Stimulated activated CD4-positive, alpha-beta T cell treated with anti-CD3 and anti-CD28 coated beads, Interleukin-1b, Interleukin-23, amount 100 ng/mL, for 48 hours (primary cell): ENCODE measurements at regions not wholly inside any gene's neighbourhood (a gene's known extent, or its start where the extent isn't known, plus 50 kb on each side); places are given as distances from the start of the nearest gene placed in this dataset.
A peak's percentile ranks its signal among the peaks of the same experiment; 100 is the strongest.
"Not testable (repeated sequence)": the region's sequence is repeated elsewhere in the genome, so short reads cannot be mapped to it uniquely, and the experiment has no call there.

Experiments
- DNase-seq: peaks from one replicate; pipeline ENCODE4 v3.0.0-alpha.2; 2020

DNA sequence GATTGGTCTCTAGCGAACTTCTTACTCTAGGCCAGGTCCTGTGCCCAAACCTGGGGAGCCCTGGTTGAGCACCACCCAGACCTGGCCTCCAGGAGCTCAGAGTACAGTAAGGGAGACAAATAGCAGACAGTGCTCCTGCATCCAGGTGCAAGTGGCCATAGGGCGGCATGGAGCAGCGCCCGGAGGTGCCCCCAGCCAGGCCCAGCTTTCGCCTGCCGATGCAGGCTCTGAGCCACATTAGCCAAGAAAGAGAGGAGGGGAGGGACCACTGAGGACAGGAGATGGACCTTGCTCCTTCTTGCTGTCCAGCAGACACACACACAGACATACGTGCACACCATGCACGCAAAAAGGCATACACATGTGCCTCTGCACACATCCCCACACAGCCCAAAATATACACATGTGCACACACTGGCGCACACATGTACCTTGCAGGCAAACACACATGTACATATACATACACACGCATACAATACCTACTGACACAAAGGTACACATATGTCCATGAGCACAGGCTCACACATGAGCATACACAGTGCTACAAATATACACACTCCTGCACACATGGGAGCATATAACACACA, 68.7 kb upstream of the FGF3 start:
- DNase-seq, result no peak

- peak; percentile 52 for DNase-seq
Measured at GRCh38 chr11:69888483-69889181, 69.4 kb upstream of the FGF3 start.

DNA sequence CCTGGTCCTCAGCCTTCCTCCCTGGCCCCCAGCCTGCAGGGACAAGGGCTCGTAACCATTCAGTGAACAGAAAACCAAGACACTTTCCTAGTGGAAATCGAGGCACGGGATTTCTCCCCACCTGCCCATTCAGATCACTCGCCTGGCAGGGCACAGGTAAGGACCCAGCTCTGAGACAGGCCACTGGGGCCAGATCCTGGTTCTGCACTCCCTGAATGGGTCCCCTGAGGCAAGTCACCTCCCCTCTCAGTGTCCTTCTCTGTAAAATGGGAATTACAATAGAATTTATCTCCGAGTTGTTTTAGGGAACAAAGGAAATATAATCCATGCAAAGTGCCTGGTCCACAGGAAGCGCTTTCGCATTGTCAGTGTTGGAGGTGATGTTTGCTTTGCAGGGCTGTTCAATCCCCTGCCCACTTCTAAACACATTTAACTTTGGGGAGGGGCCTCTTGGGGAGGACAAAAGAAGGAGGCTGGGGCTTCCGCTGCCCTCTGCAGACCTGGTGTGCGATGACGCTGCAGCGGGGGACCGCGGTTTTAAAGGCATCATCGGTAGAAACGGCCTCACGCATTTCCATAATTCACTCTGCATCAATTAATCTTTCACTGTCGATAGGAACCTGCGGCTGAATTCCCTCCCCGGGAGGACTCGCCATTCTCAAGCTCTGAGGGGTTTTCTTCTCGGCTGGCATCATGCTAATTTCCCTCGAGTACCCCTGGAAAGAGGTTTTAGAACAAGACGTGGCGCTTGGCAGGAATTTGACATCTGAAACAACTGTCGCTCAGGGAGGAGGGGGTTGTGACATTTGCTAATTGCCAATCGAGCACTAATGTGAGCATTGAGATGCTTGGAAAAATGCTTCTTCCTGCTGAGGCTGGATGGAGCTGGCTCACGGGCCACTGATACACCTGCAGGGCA, 70.4 kb upstream of the FGF3 start:
- no peak for DNase-seq

DNA sequence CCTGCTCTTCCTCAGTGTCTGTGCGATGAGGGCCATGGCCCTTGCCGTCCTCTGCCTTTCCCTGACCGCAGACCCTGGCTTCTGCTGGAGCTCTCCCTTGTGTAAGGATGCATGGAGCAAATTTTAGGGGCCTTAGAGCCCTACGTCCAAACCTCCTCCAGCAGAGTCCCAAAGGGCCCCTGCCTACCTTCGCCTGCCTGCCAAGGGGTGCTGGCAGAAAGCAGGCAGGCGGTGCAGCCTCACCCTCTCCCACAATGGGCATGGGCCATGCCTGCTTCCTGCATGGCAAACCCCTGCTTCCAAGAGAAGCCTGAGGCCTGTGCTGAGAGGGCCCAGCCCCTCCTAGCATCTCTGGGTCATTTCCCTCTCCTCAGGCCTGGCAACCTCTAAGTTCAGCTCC, 71.3 kb upstream of the FGF3 start:
- DNase-seq, result no peak

GRCh38 chr11:69891421-69892236, 72.4 kb upstream of the FGF3 start:
- DNase-seq, result no peak

DNA sequence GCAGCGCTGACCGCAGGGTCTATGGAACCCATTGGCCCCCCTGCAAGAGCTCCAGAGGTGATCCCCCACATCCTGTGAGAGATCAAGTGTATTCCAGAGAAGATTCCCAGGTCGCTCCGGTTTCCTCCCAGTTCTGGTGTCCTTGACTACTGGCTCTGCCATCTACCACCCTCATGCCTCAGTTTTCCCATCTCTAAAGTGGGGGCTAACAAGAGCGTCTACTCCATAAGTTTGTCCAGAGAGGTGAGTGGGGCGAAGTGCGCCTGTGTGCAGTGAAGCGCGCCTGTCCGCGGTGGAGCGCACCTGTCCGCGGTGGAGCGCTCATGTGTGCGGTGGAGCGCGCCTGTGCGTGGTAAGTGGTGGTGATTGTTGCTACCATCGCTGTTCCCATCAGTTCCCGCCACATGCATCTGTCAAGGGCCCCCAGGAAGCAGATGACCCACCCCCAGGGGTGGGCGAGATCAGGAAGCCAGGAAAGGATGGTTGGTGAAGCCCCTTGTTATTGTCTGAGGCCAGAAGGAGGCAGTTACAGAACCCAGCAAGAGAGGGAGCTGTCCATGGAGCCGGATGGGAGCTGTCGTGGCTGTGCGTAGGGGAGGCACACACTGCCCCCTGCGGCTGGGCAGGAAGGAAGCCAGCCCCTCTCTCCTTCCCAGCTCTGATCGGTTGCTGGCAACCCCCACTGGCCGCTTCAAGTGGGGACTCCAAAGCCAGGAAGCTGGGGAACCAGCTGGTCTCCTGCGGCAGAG, 73.2 kb upstream of the FGF3 start:
- no peak for DNase-seq

- no peak for DNase-seq
Measured at GRCh38 chr11:69892986-69893555, 73.9 kb upstream of the FGF3 start.

DNA sequence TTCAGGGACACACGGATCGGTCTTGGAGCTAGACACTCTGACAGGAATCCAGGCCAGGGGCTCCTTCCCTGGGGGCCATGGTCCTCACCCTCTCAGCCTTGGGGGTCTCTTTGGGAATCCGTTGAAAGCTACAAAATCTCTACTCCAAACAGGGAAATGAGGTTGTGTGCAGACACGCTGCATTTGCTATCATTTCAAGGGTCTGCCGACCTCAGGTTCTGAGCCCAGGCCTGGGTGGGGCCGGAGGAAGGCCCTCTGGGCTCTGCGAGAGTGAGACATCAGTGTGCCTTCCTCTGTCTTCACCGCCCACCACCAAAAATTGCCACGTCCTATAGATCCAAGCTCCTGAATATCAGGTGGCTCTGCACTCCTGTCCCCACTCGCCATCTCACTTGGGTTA, 74.4 kb upstream of the FGF3 start:
- DNase-seq, result no peak

GRCh38 chr11:69894181-69894611, 75.0 kb upstream of the FGF3 start:
- no peak for DNase-seq

GRCh38 chr11:69894648-69895047, 75.4 kb upstream of the FGF3 start:
- DNase-seq, result no peak

- DNase-seq, result no peak
Measured at GRCh38 chr11:69896250-69896649, 77.0 kb upstream of the FGF3 start.

DNA sequence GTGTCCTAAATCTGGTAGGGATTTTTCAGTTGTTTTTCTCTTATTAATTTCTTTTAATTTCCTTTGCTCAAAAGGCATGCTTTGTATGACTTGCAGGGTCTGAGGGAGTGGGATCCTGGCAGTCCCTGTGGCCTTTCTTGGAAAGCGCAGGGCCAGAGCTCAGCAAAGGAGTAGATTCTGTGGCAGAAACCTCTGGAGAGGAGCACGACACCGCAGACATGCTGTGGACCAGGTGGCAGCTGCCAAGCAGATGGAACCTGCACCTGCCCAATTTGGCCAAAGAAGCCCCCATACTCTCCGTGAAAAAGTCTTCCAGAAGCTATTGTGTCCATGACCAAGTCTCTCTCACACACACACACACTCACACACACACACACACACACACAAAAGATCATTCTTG, 78.9 kb upstream of the FGF3 start:
- DNase-seq, result no peak

GRCh38 chr11:69899957-69900821, 81.0 kb upstream of the FGF3 start:
- no peak for DNase-seq

GRCh38 chr11:69900822-69901302, 81.6 kb upstream of the FGF3 start:
- DNase-seq, result not testable (repeated sequence)

- DNase-seq, result no peak
Measured at GRCh38 chr11:69902337-69902736, 83.1 kb upstream of the FGF3 start.

DNA sequence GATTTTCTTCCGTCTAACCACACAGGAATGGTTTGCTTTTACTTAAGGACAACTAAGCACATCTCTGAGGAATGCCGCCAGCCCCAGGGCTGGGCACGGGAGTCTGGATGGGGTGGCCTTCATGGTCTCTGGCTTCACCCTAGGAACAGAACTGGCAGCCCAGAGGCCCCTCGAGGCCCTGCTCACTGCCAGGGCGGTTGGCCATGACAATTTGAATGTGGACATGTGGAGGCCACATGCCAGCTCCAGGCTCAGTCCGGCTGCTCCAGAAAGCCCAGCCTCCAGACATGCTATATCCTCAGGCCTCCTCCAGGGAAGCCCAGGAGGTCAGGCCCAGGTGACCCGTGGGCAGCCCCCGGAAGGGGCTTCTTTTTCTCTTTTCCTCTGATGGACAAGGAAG, 84.0 kb upstream of the FGF3 start:
- DNase-seq, result no peak

DNA sequence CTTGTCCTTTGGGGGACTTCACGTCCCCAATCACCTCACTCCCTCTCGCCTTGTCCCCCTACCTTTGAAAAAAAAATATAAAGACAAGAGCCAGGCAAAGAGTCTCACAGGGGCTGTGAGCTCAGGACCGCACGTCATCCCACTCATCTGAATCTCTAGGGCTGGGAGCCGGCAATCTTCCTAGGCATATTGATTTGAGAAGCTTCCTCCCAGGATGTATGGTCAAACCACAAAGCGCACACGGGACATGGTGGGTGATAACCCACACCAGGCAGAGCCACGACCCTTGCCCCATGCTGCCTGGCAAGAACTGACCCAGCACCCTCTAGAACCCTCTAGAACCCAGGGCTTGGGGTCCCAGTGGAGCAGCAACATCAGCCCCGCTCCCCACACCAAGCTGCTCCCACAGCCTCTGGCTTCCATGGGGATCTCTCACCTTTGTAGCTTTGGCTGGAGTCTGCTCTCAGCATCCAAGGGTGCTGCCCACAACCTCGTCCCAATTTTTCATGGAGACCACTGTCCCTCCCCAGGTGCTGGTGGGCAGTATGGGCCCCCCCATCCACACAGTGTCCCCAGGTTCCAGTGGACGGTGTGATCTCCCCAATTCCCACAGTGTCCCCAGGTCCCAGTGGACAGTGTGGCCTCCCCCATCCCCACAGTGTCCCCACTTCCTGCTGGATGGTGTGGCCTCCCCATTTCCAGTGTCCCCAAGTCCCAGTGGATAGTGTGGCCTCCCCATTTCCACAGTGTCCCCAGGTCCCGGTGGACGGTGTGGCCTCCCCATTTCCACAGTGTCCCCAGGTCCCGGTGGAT, 85.2 kb upstream of the FGF3 start:
- DNase-seq, result no peak

DNA sequence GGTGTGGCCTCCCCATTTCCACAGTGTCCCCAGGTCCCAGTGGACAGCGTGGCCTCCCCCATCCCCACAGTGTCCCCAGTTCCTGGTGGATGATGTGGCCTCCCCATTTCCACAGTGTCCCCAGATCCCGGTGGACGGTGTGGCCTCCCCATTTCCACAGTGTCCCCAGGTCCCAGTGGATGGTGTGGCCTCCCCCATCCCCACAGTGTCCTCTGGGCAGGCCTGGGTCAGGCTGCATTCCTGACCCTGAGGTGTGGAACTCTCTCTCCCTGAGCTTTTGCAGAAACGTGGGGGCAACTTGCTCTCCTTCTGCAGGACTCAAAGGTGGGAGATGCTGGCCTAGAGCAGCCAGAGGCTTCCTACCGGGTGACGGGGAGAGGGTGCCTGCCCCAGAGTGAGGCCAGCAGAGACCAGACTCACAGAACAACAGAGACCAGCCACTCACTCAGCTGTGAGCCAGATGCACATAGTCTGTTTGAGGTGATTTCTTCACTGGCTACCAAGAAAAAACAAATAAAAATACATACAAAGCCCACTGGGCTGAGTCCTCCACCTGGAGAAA, 85.8 kb upstream of the FGF3 start:
- DNase-seq, result no peak
